HFF-Myc (cell line): ENCODE measurements at regions not wholly inside any gene's neighbourhood (a gene's known extent, or its start where the extent isn't known, plus 50 kb on each side); places are given as distances from the start of the nearest gene placed in this dataset.

ENCODE experiments used
- DNase-seq: peaks from one replicate; pipeline ENCODE4 v3.0.0-alpha.2; 2011; ENCODE audit warnings: low read depth; ENCODE audit errors: extremely low read depth
- H3K4me3 ChIP-seq: replicated peaks from 2 replicates; pipeline ENCODE4 v1.5.1; 2011; ENCODE audit warnings: low read depth, mild to moderate bottlenecking, control low read depth, low read length
- CTCF ChIP-seq: IDR thresholded peaks from 2 replicates; pipeline ENCODE4 v1.5.1; 2012; ENCODE audit warnings: mild to moderate bottlenecking, low read depth, low read length, control low read depth; ENCODE audit errors: missing control alignments

GRCh38 chr12:24460506-24460905 is 488.4 kb downstream of the BCAT1 start:
- no peak overlapping the region for H3K4me3 ChIP-seq
- TF ChIP-seq CTCF = no peak
- no peak for DNase-seq

DNA sequence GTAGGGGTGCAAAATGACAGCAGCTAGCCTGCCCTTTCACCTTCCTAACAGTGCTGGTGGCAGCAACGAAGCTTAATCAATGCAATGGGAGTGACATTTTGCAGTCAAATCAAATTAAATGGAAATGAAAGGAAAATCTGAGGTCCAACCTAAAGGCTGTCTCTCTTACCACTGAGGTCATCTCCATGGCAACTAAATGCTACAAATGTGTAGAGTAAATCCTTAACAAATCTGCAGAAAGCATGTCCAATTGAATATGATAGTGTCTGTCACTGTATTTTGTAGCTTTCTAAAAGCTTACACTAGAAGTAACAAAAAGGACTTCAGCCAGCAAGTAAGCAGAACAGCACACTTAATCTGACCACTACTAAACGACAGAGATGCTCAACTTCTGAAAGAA is 488.8 kb downstream of the BCAT1 start:
- TF ChIP-seq CTCF = no peak
- no peak overlapping the region for H3K4me3 ChIP-seq
- no peak for DNase-seq

- TF ChIP-seq CTCF = no peak
- no peak for DNase-seq
- H3K4me3 ChIP-seq = no peak overlapping the region
Observed at GRCh38 chr12:24455811-24456210, 493.1 kb downstream of the BCAT1 start.

GRCh38 chr12:24447678-24448077 is 498.2 kb upstream of the SOX5 start:
- DNase-seq = no peak
- no peak for TF ChIP-seq CTCF
- no peak overlapping the region for H3K4me3 ChIP-seq

GRCh38 chr12:24446287-24446686 is 496.8 kb upstream of the SOX5 start:
- DNase-seq = no peak
- H3K4me3 ChIP-seq = no peak overlapping the region
- TF ChIP-seq CTCF = no peak

DNA sequence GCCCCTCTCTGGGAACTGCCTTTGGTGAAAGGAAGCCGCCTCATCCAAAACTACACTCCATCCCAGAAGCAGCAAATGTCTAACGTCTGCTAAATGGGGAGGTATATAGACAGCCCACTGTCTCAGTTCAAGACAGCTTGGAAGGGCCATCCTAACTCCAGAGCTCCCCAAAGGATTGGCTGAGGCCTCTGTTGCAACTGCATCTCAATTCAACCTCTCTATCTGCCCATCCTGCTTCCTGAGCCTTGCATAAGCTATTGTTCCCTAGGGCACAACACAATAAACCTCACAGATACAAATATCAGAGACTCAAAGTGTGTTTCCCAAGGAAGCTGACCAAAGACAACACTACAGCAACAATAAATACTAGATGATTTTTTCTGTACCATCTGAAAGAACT is 495.2 kb upstream of the SOX5 start:
- TF ChIP-seq CTCF = no peak
- DNase-seq = no peak

DNA sequence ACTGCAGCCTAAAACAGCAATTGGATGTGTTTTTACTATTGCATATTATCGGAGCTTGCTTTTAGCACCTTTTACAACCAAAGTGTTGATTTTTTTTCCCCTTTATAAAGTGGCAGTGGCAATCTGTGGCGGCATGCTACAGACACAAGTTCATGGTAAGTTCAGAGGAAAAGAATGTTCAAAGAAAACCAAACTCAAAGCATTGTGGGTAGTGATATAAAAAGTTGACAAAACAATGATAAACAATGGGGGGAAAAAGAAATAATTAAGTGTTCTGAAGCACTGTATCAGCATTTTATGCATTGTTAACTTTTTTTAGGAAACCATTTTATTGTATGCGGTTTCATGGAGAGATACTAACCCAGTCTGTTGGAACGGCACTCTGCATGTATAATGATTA is 492.0 kb upstream of the SOX5 start:
- H3K4me3 ChIP-seq = no peak overlapping the region
- DNase-seq = no peak
- TF ChIP-seq CTCF = no peak

More for the DNA sequence above, 495.2 kb upstream of the SOX5 start:
- H3K4me3 ChIP-seq = no peak overlapping the region
